AG04449 (cell line): ENCODE measurements at regions not wholly inside any gene's neighbourhood (a gene's known extent, or its start where the extent isn't known, plus 50 kb on each side); places are given as distances from the start of the nearest gene placed in this dataset.

Experiments used
- CTCF ChIA-PET: fragments of 350-600 bp; formaldehyde crosslinking; extraction: SDS; loops from one replicate; lab custom pipeline; 2021; ENCODE audit warnings: antibody characterized with exemption; lab: Yijun Ruan, JAX
- POLR2A ChIA-PET: fragments of 400-600, 350-600 bp; formaldehyde crosslinking; extraction: SDS; loops from one replicate; lab custom pipeline; 2020; ENCODE audit warnings: antibody characterized with exemption, inconsistent platforms; lab: Yijun Ruan, JAX
- DNase-seq: peaks from one replicate; pipeline ENCODE4 v3.0.0-alpha.2; 2010; ENCODE audit warnings: low read depth, low spot score
- H3K4me3 ChIP-seq: 2 replicates; pipeline ENCODE4 v1.5.1; 2011; ENCODE audit warnings: low read depth, mild to moderate bottlenecking, control low read depth, low read length
- TF ChIP-seq, protein P1 (sequence below): IDR thresholded peaks from one replicate; pipeline ENCODE4 v1.5.1; 2011; ENCODE audit warnings: mild to moderate bottlenecking, moderate library complexity, low read length, control low read depth, inconsistent platforms; ENCODE audit not compliant: insufficient read depth; ENCODE audit errors: missing control alignments

DNA sequence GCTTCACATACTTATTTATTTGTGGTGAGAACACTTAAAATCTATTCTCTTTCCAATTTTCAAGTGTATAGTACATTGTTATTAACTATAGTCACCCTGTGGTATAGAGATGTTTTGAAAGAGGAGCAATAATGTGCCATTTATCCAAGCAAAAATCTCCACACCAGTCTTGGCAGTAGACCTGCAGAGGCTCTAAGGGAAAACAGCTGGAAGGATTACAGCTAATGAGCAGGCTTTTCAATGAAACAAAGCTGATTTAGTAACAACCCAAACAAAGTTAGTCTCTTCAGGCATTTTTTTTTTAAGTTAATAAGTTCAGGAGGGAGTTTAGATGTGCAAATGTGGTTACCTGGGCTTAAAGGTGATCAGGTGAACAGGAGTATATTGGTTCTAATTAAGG, 101.9 kb downstream of the EVX1 start:
- POLR2A ChIA-PET = no interaction called here
- TF ChIP-seq, protein P1, sequence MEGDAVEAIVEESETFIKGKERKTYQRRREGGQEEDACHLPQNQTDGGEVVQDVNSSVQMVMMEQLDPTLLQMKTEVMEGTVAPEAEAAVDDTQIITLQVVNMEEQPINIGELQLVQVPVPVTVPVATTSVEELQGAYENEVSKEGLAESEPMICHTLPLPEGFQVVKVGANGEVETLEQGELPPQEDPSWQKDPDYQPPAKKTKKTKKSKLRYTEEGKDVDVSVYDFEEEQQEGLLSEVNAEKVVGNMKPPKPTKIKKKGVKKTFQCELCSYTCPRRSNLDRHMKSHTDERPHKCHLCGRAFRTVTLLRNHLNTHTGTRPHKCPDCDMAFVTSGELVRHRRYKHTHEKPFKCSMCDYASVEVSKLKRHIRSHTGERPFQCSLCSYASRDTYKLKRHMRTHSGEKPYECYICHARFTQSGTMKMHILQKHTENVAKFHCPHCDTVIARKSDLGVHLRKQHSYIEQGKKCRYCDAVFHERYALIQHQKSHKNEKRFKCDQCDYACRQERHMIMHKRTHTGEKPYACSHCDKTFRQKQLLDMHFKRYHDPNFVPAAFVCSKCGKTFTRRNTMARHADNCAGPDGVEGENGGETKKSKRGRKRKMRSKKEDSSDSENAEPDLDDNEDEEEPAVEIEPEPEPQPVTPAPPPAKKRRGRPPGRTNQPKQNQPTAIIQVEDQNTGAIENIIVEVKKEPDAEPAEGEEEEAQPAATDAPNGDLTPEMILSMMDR = no peak
- CTCF ChIA-PET = no interaction called here
- no peak for DNase-seq
- no peak overlapping the region for H3K4me3 ChIP-seq

DNA sequence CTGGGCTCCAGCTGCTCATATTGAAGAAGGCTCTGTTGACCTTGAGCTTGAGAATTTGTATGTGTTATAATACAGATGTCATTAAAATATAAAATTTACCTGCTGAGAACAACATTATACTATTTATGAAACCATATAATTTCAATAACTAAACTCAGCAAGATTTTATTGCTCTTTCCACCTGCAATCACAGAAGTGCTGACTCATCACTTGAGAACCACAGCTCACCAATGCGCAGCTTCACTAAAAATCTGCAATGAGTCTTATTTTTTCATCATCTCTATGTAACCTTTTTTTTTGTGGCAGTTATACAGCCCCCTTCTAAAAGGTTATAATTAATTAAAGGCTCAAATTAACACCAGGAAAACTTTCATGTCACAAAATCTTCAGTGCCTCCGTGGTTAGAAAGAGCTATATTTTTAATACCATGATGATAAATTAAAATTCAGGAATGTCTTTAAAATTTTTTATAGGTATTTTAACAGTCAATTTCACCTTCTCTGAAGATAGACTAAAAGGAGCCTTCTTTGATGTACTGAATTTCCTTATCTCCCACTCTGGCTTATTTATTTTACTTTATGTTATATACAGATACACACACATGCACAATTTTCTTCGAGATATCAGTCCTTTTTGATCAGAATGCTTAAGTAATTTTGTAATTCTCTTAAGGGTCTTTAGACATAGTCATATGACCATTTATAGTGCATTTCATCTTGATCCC, 102.7 kb downstream of the EVX1 start:
- ChIA-PET CTCF (no interaction called here), POLR2A (no interaction called here)
- TF ChIP-seq, protein P1 = no peak
- DNase-seq = no peak
- H3K4me3 ChIP-seq = no peak overlapping the region

DNA sequence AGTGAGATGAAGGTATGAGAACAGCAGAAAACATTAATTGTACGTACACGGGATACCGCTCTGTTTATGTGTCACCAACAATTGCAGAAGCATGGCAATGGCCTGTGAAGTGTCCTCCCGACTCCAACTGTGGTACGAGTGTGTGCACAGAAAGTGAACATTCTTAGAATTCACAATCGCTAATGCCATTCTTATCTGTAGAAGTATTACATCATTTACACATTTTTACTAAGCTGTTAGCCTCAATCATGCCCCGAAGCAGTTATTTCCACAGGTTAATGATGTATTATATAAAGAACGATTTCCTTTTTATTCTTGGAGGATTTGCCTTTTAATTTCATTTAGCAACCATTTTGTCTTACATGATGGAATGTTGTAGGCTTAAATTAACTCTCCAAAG, 103.4 kb downstream of the EVX1 start:
- TF ChIP-seq, protein P1 = no peak
- ChIA-PET POLR2A (no interaction called here), CTCF (no interaction called here)
- H3K4me3 ChIP-seq = no peak overlapping the region
- no peak for DNase-seq

DNA sequence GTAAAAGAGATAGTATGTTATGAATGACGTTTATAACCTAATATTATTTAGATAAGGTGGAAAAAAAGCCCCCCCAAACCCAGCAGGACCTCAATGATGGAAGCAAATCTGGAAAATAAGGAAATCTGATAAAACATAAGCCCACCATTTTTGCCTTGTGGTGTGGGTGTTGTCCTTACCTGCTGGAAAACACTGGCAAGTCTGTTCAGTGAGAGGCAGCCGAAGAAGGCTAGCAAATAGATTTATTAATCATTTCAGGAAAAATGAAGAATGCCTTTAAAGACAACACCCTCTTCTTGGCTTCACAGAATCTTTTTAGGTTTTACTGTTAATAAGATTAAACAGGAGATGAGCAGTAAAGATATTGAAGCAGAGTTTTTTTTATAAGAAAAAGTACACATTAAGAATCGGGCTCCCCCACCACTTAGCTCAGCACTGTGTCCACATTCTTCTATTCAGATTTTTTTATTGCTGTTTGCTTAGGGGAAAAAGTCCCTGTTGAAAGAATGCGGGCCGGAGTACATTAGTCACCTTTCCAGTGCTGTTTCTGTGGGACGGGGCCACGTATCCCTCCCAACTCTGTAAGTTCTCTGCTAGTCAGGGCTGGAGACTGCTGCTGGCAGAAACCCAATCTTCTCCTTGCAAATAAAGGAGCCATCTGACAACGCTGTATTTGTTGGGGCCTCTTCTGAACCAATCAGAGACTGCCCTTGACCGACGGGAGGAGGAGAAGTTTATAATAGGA, 104.1 kb downstream of the EVX1 start:
- POLR2A ChIA-PET = no interaction called here
- DNase-seq = peak; percentile 55
- TF ChIP-seq, protein P1 = no peak
- H3K4me3 ChIP-seq = no peak overlapping the region
- CTCF ChIA-PET = no interaction called here

DNA sequence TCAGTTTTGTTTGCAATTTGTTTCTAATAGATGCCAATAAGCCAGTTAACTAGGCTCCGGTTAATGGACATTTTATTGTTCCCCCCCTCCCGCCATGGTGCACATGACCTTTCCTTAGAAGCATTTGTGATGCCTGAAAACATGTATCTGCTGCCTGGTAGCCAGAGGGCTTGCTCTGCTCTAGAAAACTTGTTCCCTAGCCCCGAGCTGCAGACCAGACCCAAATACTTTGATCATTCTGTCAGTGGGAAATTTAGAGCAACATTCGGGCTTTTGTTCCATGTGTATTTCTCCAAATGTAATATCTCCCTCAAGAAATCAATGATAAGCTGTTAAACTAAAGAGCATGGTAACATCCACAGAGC, 104.7 kb downstream of the EVX1 start:
- TF ChIP-seq, protein P1 = no peak
- ChIA-PET CTCF (no interaction called here), POLR2A (no interaction called here)
- DNase-seq = no peak
- no peak overlapping the region for H3K4me3 ChIP-seq

DNA sequence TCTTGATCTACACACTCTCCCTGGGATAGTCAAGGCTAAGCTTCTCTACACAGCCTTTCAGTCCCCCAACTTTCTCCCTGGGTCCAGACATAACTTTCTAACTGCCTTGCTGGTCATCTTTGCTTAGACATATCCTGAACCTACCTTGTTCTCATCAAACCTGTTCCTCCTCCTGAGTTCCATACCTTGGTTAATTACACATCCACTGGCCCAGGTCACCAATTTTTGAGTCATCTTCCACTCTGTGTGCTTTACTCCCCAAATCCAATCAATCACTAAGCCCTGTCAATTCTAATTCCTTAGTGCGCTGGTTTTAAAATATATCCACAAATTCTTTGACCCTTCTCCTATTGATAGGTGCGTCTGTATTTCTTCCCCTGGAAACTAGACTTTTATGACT, 107.0 kb downstream of the EVX1 start:
- ChIA-PET POLR2A (no interaction called here), CTCF (no interaction called here)
- no peak overlapping the region for H3K4me3 ChIP-seq
- DNase-seq = no peak
- TF ChIP-seq, protein P1 = no peak
